Dendritic cell treated with granulocyte-macrophage colony-stimulating factor and Interleukin-4, amounts not matched to agents 40 ng/mL and 50 ng/mL, for 4 days (primary cell): ENCODE measurements at regions not wholly inside any gene's neighbourhood (a gene's known extent, or its start where the extent isn't known, plus 50 kb on each side); places are given as distances from the start of the nearest gene placed in this dataset.

Experiments used
- H3K27ac Mint-ChIP-seq: one replicate; pipeline ENCODE4 v1.8.0; 2022; ENCODE audit warnings: mild to moderate bottlenecking, mixed read lengths
- H3K27me3 Mint-ChIP-seq: one replicate; pipeline ENCODE4 v1.8.0; 2022; ENCODE audit warnings: mild to moderate bottlenecking, mixed read lengths
- H3K36me3 Mint-ChIP-seq: one replicate; pipeline ENCODE4 v1.8.0; 2022; ENCODE audit warnings: low read depth, mixed read lengths
- H3K4me1 Mint-ChIP-seq: one replicate; pipeline ENCODE4 v1.8.0; 2022; ENCODE audit warnings: low read depth, mixed read lengths
- H3K4me3 Mint-ChIP-seq: one replicate; pipeline ENCODE4 v1.8.0; 2022; ENCODE audit warnings: mild to moderate bottlenecking, moderate library complexity, mixed read lengths
- H3K9me3 Mint-ChIP-seq: one replicate; pipeline ENCODE4 v1.8.0; 2022; ENCODE audit warnings: mixed read lengths
- intact Hi-C: fragments of 100-400 bp; cut with micrococcal nuclease; formaldehyde crosslinking; loops from one replicate; pipeline ENCODE4 v1.15.0; 2022

DNA sequence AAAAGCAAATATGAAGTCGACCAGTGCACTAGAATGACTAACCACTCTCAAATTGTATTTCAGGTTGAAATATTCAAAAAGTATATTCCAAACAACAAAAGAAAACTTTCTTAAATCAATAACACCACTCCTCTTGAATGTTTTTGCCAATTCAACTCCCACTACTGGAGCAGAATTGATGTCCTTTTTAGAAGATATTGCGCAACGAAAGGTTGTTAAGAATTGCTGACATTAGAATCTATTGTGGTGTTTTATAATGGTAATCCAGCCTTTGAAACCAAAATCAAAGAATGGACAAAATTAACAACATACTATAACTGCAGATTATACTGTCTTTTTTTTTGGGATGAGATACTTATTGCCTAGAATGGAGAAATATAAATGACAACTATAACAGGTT lies 331.3 kb downstream of the GRXCR1 start:
- Mint-ChIP-seq H3K27me3 (no peaks in the 10 kb centered on the region), H3K36me3 (no peaks in the 10 kb centered on the region), H3K4me1 (peaks cover 8% of the 10 kb centered on the region), H3K27ac (no peak overlapping the region), H3K9me3 (no peaks in the 10 kb centered on the region), H3K4me3 (no peak overlapping the region)
- intact Hi-C loops = no loop called here

DNA sequence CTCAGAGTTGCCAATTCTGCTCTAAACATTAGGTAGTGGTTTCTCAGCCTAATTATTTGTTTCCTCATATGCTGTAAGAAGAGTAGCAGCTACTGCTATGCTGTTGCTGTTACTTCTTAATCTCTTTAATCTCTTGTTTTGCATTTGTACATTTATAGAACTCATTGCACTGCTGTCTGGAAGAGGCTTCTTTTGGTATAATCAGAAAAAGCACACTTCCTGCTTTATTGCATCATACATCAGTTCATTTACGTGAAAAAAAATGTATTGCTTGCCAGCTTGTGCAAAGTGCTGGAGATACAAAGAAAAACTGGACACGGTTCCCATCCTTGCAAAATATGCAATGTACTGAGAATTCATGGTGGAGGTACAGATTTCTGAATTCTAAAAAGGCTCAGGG lies 332.0 kb downstream of the GRXCR1 start:
- H3K27ac Mint-ChIP-seq = no peak overlapping the region
- no peaks in the 10 kb centered on the region for H3K27me3 Mint-ChIP-seq
- H3K4me1 Mint-ChIP-seq = peaks cover 8% of the 10 kb centered on the region
- intact Hi-C loops = no loop called here
- no peaks in the 10 kb centered on the region for H3K9me3 Mint-ChIP-seq
- no peak overlapping the region for H3K4me3 Mint-ChIP-seq
- no peaks in the 10 kb centered on the region for H3K36me3 Mint-ChIP-seq

DNA sequence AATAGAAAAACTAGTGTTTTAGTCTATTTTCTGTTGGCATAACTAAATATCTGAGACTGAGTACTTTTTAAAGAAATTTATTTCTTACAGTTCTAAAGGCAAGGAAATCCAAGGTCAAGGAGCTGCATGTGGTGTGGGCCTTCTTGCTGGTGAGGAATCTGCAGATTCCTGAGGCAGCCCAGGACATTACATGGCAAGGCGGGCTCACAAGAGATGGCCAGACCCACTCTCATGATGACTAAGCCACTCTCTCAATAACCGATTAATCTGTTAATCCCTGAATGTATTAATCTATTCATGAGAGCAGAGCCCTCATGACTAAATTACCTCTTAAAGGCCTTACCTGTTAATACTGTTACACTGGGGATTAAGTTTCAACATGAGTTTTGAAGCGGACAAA lies 340.8 kb downstream of the GRXCR1 start:
- Mint-ChIP-seq H3K27me3 (no peaks in the 10 kb centered on the region), H3K4me3 (no peak overlapping the region), H3K27ac (no peak overlapping the region), H3K36me3 (no peaks in the 10 kb centered on the region), H3K4me1 (no peaks in the 10 kb centered on the region), H3K9me3 (no peaks in the 10 kb centered on the region)
- intact Hi-C loops = no loop called here

DNA sequence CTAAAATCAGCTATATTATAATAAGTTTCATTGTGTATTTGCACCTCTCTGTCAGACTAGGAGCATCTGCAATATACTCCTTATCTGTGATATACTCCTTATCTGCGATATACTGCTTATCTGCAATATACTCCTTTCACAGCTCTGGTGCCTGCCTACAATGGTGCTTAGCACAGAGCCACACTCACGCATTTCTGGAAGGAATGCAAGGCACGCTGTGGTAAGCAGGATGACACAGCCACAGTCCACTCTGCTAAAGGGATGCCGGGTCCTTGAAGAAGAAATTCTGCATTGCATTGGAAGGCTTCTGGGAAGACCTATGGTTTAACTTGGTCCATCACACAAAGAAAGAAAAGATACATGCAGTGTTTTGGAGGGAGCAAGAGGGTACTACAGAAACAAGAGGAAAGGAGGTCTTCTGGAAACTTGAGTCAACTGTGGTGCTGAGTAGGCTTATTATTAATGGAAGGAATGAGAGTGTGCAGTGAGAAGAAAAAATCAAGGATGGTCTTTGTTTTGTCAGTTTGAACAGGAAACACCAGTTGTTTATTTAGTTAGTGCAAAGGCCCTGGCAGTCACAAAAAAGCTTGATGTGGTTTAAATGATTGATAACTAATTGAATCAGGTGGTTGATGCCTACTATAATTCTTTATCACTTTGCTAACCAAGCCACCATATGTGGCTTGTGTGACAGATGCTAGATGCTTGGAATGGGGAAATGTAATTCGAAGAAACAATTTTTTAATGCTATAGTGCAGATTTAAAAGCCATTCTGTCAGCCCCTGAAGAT lies 342.3 kb downstream of the GRXCR1 start:
- no peaks in the 10 kb centered on the region for H3K9me3 Mint-ChIP-seq
- no peaks in the 10 kb centered on the region for H3K27me3 Mint-ChIP-seq
- intact Hi-C loops = no loop called here
- H3K27ac Mint-ChIP-seq = no peak overlapping the region
- H3K36me3 Mint-ChIP-seq = no peaks in the 10 kb centered on the region
- no peaks in the 10 kb centered on the region for H3K4me1 Mint-ChIP-seq
- no peak overlapping the region for H3K4me3 Mint-ChIP-seq

DNA sequence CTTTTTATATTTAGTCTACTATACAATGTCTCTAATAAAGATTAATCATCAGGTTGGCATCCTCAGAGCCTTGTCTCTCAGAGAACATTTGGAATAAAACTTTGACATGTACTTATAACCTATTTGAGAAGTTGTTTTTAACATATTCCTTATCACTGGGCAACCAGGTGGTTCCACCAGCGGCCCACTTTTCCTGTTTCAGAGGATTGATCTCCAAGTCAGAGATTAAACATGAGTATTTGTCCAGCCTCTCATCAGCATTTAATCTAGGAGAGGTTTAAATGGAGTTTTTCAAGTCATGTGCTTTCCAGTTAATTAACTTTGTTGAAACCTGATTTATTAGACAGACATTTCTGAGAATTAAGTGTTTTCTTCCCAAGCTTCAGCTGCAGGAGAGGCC lies 345.5 kb downstream of the GRXCR1 start:
- H3K9me3 Mint-ChIP-seq = no peaks in the 10 kb centered on the region
- no peak overlapping the region for H3K27ac Mint-ChIP-seq
- H3K36me3 Mint-ChIP-seq = no peaks in the 10 kb centered on the region
- no peaks in the 10 kb centered on the region for H3K4me1 Mint-ChIP-seq
- intact Hi-C loops = no loop called here
- H3K27me3 Mint-ChIP-seq = no peaks in the 10 kb centered on the region
- H3K4me3 Mint-ChIP-seq = no peak overlapping the region

DNA sequence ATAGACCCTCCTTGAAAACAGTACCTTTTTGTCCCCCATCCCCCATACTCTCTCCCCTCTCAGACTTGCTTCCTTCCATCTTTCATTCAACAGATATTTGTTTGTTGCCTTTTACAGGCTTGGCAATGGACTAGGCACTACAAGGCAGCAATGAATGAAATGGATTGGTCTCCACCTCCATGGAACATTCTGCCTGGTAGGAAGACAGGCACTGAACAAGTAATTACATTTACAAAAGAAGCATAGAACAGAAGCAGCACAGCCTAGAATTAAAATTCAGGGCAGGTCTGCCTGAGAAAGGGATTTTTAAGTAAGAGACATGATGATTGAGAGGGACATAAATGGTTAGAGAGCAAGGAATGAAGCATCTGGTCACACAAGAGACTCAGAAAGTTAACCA lies 346.1 kb downstream of the GRXCR1 start:
- Mint-ChIP-seq H3K27me3 (no peaks in the 10 kb centered on the region), H3K9me3 (no peaks in the 10 kb centered on the region), H3K36me3 (no peaks in the 10 kb centered on the region), H3K4me3 (no peak overlapping the region), H3K27ac (no peak overlapping the region), H3K4me1 (no peaks in the 10 kb centered on the region)
- intact Hi-C loops = no loop called here

DNA sequence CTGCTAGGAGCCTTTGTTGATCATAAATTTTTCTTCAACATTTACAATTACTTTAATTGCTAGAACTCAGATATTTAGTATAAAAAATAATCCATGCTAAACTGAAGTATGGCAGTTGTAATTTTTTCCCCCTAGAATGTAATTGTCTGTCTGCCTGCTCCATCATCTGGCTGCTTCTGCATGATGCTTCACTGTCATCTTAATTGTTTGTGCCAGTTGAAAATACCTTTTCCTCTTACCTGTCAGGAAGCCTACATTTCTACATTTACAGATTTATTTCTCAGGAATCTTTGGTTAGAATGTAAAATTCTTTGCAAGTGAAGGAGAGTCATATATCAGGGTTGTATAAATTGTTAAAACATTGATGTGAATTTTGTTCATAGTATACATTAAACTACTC lies 348.6 kb downstream of the GRXCR1 start:
- Mint-ChIP-seq H3K36me3 (no peaks in the 10 kb centered on the region), H3K9me3 (no peaks in the 10 kb centered on the region), H3K27me3 (no peaks in the 10 kb centered on the region), H3K27ac (no peak overlapping the region), H3K4me1 (no peaks in the 10 kb centered on the region), H3K4me3 (no peak overlapping the region)
- intact Hi-C loops = no loop called here

DNA sequence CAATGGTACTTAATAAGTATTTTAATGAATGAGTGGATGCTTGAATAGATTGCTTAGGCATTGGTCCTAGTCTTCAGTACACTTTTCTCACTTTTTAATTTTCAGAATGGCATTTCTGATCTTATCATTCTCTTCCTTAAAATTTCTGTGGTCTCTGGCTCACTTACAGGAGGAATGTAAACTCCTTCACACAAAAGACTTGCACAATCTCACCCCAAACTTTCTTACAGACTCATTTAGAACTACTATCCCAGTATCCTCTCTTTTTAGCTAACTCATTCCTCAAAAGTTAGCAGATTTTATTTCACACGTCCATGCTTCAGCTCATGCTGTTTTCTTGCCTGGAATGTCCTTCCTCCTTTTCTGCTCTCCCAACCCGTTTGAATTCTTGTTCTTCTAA lies 350.1 kb downstream of the GRXCR1 start:
- no peaks in the 10 kb centered on the region for H3K36me3 Mint-ChIP-seq
- H3K4me1 Mint-ChIP-seq = no peaks in the 10 kb centered on the region
- intact Hi-C loops = no loop called here
- no peak overlapping the region for H3K4me3 Mint-ChIP-seq
- no peaks in the 10 kb centered on the region for H3K27me3 Mint-ChIP-seq
- no peaks in the 10 kb centered on the region for H3K9me3 Mint-ChIP-seq
- H3K27ac Mint-ChIP-seq = no peak overlapping the region

DNA sequence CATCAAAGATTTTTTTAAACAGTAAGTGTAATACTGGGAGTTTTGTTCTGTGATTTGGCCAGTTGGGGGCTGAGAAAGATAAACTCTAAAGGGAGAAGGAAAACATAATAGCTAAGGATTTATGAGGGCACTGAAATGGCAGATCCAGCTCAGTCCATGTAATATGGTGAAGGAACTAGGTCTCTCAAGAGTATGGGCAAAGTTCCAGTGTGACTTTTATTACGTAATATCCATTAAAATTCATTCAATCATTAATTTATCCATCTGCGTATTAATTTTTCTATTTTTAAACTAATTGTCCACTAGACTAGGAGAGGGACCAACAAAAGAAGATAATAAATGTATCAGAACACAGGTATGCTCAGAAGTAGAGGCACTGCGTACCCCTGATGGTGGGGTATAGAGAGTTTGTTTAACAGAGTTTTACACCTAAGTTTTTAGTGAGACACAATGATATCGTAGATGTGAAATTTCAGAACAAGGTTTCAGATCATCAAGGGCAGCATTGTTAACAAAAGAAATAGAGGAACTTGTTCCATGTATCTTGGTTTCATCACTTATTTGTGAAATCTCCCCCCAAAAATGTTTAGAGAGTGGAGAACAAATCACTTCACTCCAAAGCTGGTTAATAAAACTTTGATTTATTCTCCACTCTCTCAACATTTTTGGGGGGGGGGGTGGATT lies 351.1 kb downstream of the GRXCR1 start:
- Mint-ChIP-seq H3K4me3 (no peak overlapping the region), H3K27me3 (no peaks in the 10 kb centered on the region), H3K36me3 (no peaks in the 10 kb centered on the region), H3K9me3 (no peaks in the 10 kb centered on the region), H3K4me1 (no peaks in the 10 kb centered on the region), H3K27ac (no peak overlapping the region)
- intact Hi-C loops = no loop called here

DNA sequence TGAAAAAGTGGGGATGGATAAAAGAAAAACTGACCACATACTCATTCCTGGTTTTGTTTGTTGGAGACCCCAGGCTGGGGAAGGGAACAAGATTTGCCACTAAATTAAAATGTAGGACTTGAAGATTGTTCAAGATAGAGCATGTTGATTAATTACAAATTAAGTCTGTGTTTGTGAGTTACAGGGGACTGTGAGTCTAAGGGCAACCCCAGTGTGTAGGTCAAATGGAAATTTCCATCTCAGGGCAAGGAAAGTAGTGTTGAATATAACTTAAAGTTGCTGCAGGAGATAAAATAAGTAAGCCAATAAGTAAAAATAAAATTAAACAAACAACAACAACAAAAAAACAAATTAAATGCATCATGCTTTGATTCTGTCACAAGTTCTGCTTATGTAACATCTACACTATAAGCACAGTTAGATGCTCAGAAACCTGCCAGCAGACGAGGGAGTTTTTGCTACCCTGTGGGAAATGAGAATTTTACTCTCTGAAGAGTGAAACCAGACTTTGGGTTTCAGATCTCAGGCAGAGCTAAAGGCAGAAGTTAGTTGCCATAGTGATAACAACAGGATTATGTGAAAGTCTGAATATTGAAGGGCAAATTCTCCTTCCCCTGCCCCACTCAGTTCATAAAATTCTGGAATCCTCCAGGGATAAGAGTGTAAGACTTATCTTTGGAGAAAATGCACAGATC lies 352.3 kb downstream of the GRXCR1 start:
- intact Hi-C loops = no loop called here
- Mint-ChIP-seq H3K4me1 (no peaks in the 10 kb centered on the region), H3K4me3 (no peak overlapping the region), H3K27me3 (no peaks in the 10 kb centered on the region), H3K27ac (no peak overlapping the region), H3K9me3 (peaks cover 7% of the 10 kb centered on the region), H3K36me3 (no peaks in the 10 kb centered on the region)

DNA sequence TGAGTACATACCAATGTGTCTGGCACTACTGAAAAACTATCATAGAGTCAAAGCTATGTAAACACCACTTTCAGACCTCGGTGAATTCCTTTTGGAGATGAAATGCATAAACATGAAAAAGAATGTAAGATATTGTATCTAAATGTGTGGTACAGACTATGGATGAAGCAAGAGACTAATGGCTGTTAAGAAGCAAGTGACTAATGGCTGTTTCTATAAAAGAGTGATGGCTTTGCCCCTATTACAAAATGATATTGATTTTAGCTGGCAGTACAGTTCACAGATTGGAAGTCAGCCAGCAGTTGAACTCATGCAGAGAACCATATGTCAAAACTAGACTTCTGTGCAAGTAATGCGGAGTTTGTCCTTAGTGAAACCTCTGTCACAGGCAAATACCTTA lies 359.3 kb downstream of the GRXCR1 start:
- intact Hi-C loops = no loop called here
- H3K9me3 Mint-ChIP-seq = peaks cover 29% of the 10 kb centered on the region
- H3K36me3 Mint-ChIP-seq = no peaks in the 10 kb centered on the region
- no peak overlapping the region for H3K27ac Mint-ChIP-seq
- no peaks in the 10 kb centered on the region for H3K4me1 Mint-ChIP-seq
- no peaks in the 10 kb centered on the region for H3K27me3 Mint-ChIP-seq
- no peak overlapping the region for H3K4me3 Mint-ChIP-seq

DNA sequence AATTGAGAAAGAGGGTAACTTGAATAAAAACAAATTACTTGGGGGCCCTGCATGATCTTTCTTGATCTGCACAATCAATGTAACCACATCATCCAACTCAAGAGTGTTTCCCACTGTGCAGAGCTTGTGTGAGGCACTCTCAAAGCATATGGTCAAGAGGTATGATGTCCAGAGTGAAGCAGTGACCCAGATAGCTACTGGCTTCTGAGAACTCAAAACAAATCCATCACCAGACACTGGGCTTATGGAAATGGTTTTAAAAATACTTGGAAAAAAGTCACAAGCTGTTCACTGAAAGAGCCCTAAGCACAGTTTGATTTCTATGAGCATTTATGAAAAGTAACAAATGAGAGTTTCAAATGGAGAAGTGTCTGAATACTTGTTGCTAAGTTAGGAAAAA lies 361.0 kb downstream of the GRXCR1 start:
- no peak overlapping the region for H3K27ac Mint-ChIP-seq
- intact Hi-C loops = no loop called here
- peaks cover 36% of the 10 kb centered on the region for H3K9me3 Mint-ChIP-seq
- no peak overlapping the region for H3K4me3 Mint-ChIP-seq
- no peaks in the 10 kb centered on the region for H3K36me3 Mint-ChIP-seq
- no peaks in the 10 kb centered on the region for H3K27me3 Mint-ChIP-seq
- no peaks in the 10 kb centered on the region for H3K4me1 Mint-ChIP-seq

DNA sequence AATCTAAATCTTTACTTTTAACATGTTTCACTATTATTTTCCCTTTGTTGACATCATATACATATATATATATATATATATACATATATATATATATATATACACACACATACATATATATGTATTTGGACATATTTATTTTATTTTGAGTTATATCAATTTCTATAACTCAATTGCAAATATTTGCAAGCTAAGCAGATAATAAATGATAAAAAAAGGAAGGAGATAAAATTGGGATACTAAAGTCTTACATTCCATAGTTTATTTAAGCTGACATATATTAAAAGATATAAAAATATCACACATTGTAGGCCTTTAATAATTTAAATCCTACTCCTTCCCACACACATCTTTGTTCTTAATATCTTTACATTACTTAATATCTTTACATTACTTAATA lies 372.2 kb downstream of the GRXCR1 start:
- H3K4me3 Mint-ChIP-seq = no peak overlapping the region

DNA sequence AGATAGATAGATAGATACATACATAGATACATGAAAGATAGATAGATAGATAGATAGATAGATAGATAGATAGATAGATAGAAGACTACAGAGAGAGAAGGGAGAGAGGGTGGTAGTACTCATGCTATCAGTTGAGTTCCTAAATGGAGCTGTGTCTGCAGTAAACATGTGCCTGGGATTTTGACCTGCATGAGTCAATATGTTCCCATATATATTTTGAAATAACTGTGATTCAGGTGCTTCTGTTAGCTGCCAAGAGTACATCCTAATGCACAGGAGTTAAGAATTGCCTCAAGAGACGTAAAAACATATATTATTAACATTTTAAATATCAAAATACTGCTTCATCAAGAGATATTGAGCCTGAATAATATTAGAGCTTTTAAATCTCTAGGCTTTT lies 379.4 kb downstream of the GRXCR1 start:
- Mint-ChIP-seq H3K27me3 (no peaks in the 10 kb centered on the region), H3K4me3 (no peak overlapping the region), H3K4me1 (no peaks in the 10 kb centered on the region), H3K36me3 (no peaks in the 10 kb centered on the region), H3K27ac (no peak overlapping the region), H3K9me3 (peaks cover 10% of the 10 kb centered on the region)
- intact Hi-C loops = no loop called here

More for the DNA sequence above, 372.2 kb downstream of the GRXCR1 start:
- intact Hi-C loops = no loop called here
- H3K9me3 Mint-ChIP-seq = peaks cover 42% of the 10 kb centered on the region
- H3K27ac Mint-ChIP-seq = no peak overlapping the region
- H3K27me3 Mint-ChIP-seq = no peaks in the 10 kb centered on the region
- H3K36me3 Mint-ChIP-seq = no peaks in the 10 kb centered on the region
- H3K4me1 Mint-ChIP-seq = no peaks in the 10 kb centered on the region
